Esophagus squamous epithelium (tissue), 5 donors: ENCODE measurements at regions not wholly inside any gene's neighbourhood (a gene's known extent, or its start where the extent isn't known, plus 50 kb on each side); places are given as distances from the start of the nearest gene placed in this dataset.

Source experiments
- DNase-seq: peaks from one replicate; lab custom pipeline; 2025; lab: John Stamatoyannopoulos, UW
- H3K27ac ChIP-seq, 4 donors: fragments of 200-600 bp; sonication (generic); one replicate each; pipeline ENCODE4 v1.5.1; 2016 to 2019; ENCODE audit warnings: mild to moderate bottlenecking in 1 of 4
- H3K27me3 ChIP-seq, 4 donors: fragments of 200-600 bp; sonication (generic); 1 replicate in 3 of 4; 2 replicates in 1 of 4; pipeline versions ENCODE4 v1.5.1 to v1.6.0; 2017 to 2021; ENCODE audit warnings: antibody characterized with exemption in 1 of 4
- H3K36me3 ChIP-seq, 3 donors: fragments of 200-600 bp; sonication (generic); one replicate each; pipeline ENCODE4 v1.5.1; 2016 to 2019
- H3K4me1 ChIP-seq, 3 donors: fragments of 200-600 bp; sonication (generic); one replicate each; pipeline ENCODE4 v1.5.1; 2017 to 2019
- H3K4me3 ChIP-seq, 4 donors: fragments of 200-600 bp; sonication (generic); 1 replicate in 3 of 4; 2 replicates in 1 of 4; pipeline ENCODE4 v1.5.1; 2016 to 2019; ENCODE audit warnings: mild to moderate bottlenecking in 2 of 4, moderate library complexity in 1 of 4
- H3K9me3 ChIP-seq, 3 donors: fragments of 200-600 bp; sonication (generic); one replicate each; pipeline ENCODE4 v1.5.1; 2016 to 2019
- CTCF ChIP-seq, 6 experiments: fragments of 450-650 bp in 4 of 6; fragments of 200-600 bp in 2 of 6; sonication (generic) in 2 of 6; IDR thresholded peaks; one replicate each; pipeline ENCODE4 v1.5.1; 2016 to 2019; ENCODE audit warnings: antibody characterized with exemption in 6 of 6, mild to moderate bottlenecking in 4 of 6, moderate library complexity in 4 of 6
- POLR2A ChIP-seq, 4 donors: fragments of 450-650 bp; IDR thresholded peaks; one replicate each; pipeline ENCODE4 v1.6.1; 2017; ENCODE audit warnings: antibody characterized with exemption in 4 of 4, mild to moderate bottlenecking in 4 of 4, moderate library complexity in 3 of 4
- WGBS, 2 donors: methylation state at CpG; one replicate each; pipeline ENCODE4 v1.1.5; 2018; 5-methylcytosine and 5-hydroxymethylcytosine counted together
- intact Hi-C: fragments of 100-400 bp; cut with DNase I; formaldehyde crosslinking; loops from one replicate; pipeline ENCODE4 v1.15.0; 2022
- donor health status: DM: yes; HTN: yes; CAD: no.

- intact Hi-C loops, result loop anchor here (10.0 kb wide), 1 partner anchor 166 kb away; no protein-coding TSS in a partner anchor
- no peaks in the 10 kb centered on the region for H3K9me3 ChIP-seq
- TF ChIP-seq POLR2A (IDR thresholded peaks at IDR 0.05) (no peak), CTCF (IDR thresholded peaks at IDR 0.05) (no peak)
- no peaks in the 10 kb centered on the region for H3K36me3 ChIP-seq
- no peak for DNase-seq
- H3K4me3 ChIP-seq, result no peak overlapping the region
- 14 to 16% methylated on average over 7 of the region's 7 CpGs for WGBS, 2 donors
- peaks cover 20 to 58% (median 40%) of the 10 kb centered on the region in 3 donors for H3K4me1 ChIP-seq
- peak overlapping the region; percentile 15 to 76 (median 57) for H3K27ac ChIP-seq
- no peaks in the 10 kb centered on the region for H3K27me3 ChIP-seq
Observed at GRCh38 chr12:75848431-75848925, 183.1 kb downstream of the PHLDA1 start.

DNA sequence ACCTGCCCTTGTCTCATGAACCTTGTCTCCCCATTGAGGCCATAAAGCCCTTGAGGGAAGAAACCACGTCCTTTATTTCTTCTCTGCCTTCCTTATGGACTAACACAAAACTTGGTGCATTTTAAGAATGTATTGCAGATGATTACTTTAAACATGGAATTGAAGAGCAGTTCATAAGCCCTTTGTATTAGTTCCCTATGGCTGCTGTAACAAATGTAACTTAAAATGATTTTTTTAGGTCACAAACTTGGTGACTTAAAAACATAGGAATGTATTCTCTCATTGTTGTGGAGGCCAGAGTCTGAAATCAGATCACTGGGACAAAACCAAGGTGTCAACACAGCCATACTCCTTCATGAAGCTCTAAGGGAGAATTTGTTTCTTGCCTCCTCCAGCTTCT is 185.5 kb downstream of the PHLDA1 start:
- WGBS, 2 donors, result 89 to 93% methylated on average over 1 of the region's 1 CpG
- intact Hi-C loops, result loop anchor here (10.0 kb wide), 1 partner anchor 169 kb away; no protein-coding TSS in a partner anchor
- Histone ChIP-seq H3K9me3 (no peaks in the 10 kb centered on the region), H3K27me3 (no peaks in the 10 kb centered on the region), H3K4me1 (peaks cover 12 to 34% (median 24%) of the 10 kb centered on the region in 3 donors), H3K36me3 (no peaks in the 10 kb centered on the region), H3K27ac (no peak overlapping the region), H3K4me3 (no peak overlapping the region)
- no peak for DNase-seq
- no peak for TF ChIP-seq POLR2A (IDR thresholded peaks at IDR 0.05)
- TF ChIP-seq CTCF (IDR thresholded peaks at IDR 0.05), result no peak

DNA sequence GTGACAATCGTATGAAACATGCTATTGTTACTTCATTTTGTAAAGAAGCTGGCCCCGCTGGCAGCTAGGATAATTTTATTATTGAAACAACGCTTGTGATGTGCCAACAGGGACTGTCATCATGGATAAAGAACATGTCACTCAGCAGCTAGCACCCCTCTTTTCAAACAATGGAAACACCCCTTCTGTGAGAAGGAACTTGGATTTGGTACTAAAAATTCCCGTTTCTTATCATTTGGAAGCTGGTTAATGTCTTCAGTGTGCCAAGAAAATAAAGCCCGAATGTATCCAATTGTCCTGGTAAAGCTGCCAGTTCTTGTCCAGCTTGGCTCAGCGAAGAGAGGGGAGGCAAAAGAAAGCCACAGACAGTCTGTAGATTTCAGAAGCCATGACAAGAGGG is 186.6 kb downstream of the PHLDA1 start:
- DNase-seq, result no peak
- peaks cover 8 to 23% (median 16%) of the 10 kb centered on the region in 3 donors for H3K4me1 ChIP-seq

DNA sequence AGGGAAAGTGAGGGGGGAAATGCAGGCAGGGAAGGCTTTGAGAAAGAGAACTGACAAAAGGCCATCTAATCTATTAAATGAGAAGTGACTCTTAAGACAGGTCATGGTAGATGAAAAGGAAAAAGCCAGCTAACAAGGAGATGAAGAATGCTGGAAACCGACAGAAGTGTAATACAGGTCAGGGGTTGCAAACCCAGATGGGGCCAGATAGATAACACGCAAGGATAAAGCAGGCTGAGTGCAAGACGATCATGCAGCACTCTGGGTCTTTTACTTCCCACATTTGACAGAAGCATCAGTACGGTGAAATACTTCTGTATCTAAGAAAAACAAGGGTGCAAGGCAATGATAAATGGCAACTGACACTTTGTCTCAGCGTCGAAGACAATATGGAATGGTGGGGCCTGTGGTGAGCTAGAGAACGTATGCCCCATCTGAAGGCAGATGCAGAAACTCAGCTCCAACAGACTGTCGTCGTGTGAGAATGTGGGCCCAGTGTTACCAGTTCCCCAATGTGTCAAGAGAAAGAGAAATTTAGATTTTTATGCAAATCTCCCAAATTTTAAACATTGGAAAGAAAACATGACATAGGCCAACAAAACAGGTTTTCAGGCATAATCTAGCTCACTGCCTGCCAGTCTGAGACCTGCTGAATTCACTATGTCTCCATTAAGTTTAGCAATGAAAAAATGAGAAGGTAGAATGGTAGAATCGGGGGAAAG is 187.4 kb downstream of the PHLDA1 start:
- DNase-seq, result no peak
- WGBS, 2 donors, result 72 to 75% methylated on average over 10 of the region's 10 CpGs
- Histone ChIP-seq H3K27ac (no peak overlapping the region), H3K36me3 (no peaks in the 10 kb centered on the region), H3K27me3 (no peaks in the 10 kb centered on the region), H3K4me3 (no peak overlapping the region), H3K9me3 (no peaks in the 10 kb centered on the region), H3K4me1 (peaks cover 8 to 15% (median 14%) of the 10 kb centered on the region in 3 donors)
- TF ChIP-seq POLR2A (IDR thresholded peaks at IDR 0.05), result no peak
- intact Hi-C loops, result loop anchor here (10.0 kb wide), 1 partner anchor 171 kb away; no protein-coding TSS in a partner anchor

More for the DNA sequence above, 186.6 kb downstream of the PHLDA1 start:
- WGBS, 2 donors, result 55 to 65% methylated on average over 6 of the region's 6 CpGs
- H3K9me3 ChIP-seq, result no peaks in the 10 kb centered on the region
- no peak overlapping the region for H3K27ac ChIP-seq
- no peaks in the 10 kb centered on the region for H3K36me3 ChIP-seq
- no peaks in the 10 kb centered on the region for H3K27me3 ChIP-seq
- no peak for TF ChIP-seq POLR2A (IDR thresholded peaks at IDR 0.05)
- no peak for TF ChIP-seq CTCF (IDR thresholded peaks at IDR 0.05)
- no peak overlapping the region for H3K4me3 ChIP-seq
- intact Hi-C loops, result loop anchor here (10.0 kb wide), 1 partner anchor 170 kb away; no protein-coding TSS in a partner anchor

GRCh38 chr12:75842090-75842489 is 189.5 kb downstream of the PHLDA1 start:
- Histone ChIP-seq H3K27me3 (no peaks in the 10 kb centered on the region), H3K4me1 (no peaks in the 10 kb centered on the region), H3K27ac (no peak overlapping the region), H3K4me3 (no peak overlapping the region), H3K36me3 (no peaks in the 10 kb centered on the region), H3K9me3 (no peaks in the 10 kb centered on the region)
- TF ChIP-seq POLR2A (IDR thresholded peaks at IDR 0.05), result no peak
- no peak for TF ChIP-seq CTCF (IDR thresholded peaks at IDR 0.05)
- WGBS, 2 donors, result 8 to 13% methylated on average over 1 of the region's 1 CpG
- DNase-seq, result no peak
- intact Hi-C loops, result loop anchor here (10.0 kb wide), 1 partner anchor 173 kb away; no protein-coding TSS in a partner anchor
